ENCODE measurements at regions not wholly inside any gene's neighbourhood (a gene's known extent, or its start where the extent isn't known, plus 50 kb on each side); places are given as distances from the start of the nearest gene placed in this dataset.

DNA sequence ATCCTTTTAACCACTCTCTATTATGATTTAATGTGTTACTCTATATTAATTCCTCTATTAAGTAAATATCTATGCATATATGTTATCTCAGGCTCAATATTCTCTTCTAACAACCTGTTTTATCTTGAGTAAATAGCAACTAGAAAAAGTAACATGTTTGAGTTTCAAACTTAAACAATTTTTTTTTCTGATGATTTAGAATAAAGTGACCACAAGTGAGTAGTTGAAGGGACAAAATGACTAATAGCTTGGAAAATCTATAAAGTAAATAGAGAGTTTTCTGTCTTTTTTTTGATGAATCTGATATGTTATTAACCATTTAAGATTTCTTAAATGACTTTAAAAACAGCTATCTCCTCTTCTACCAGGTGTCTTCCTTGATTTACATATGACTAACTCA lies 483.8 kb downstream of the TFEC start (continued):
- TF ChIP-seq, protein P1, sequence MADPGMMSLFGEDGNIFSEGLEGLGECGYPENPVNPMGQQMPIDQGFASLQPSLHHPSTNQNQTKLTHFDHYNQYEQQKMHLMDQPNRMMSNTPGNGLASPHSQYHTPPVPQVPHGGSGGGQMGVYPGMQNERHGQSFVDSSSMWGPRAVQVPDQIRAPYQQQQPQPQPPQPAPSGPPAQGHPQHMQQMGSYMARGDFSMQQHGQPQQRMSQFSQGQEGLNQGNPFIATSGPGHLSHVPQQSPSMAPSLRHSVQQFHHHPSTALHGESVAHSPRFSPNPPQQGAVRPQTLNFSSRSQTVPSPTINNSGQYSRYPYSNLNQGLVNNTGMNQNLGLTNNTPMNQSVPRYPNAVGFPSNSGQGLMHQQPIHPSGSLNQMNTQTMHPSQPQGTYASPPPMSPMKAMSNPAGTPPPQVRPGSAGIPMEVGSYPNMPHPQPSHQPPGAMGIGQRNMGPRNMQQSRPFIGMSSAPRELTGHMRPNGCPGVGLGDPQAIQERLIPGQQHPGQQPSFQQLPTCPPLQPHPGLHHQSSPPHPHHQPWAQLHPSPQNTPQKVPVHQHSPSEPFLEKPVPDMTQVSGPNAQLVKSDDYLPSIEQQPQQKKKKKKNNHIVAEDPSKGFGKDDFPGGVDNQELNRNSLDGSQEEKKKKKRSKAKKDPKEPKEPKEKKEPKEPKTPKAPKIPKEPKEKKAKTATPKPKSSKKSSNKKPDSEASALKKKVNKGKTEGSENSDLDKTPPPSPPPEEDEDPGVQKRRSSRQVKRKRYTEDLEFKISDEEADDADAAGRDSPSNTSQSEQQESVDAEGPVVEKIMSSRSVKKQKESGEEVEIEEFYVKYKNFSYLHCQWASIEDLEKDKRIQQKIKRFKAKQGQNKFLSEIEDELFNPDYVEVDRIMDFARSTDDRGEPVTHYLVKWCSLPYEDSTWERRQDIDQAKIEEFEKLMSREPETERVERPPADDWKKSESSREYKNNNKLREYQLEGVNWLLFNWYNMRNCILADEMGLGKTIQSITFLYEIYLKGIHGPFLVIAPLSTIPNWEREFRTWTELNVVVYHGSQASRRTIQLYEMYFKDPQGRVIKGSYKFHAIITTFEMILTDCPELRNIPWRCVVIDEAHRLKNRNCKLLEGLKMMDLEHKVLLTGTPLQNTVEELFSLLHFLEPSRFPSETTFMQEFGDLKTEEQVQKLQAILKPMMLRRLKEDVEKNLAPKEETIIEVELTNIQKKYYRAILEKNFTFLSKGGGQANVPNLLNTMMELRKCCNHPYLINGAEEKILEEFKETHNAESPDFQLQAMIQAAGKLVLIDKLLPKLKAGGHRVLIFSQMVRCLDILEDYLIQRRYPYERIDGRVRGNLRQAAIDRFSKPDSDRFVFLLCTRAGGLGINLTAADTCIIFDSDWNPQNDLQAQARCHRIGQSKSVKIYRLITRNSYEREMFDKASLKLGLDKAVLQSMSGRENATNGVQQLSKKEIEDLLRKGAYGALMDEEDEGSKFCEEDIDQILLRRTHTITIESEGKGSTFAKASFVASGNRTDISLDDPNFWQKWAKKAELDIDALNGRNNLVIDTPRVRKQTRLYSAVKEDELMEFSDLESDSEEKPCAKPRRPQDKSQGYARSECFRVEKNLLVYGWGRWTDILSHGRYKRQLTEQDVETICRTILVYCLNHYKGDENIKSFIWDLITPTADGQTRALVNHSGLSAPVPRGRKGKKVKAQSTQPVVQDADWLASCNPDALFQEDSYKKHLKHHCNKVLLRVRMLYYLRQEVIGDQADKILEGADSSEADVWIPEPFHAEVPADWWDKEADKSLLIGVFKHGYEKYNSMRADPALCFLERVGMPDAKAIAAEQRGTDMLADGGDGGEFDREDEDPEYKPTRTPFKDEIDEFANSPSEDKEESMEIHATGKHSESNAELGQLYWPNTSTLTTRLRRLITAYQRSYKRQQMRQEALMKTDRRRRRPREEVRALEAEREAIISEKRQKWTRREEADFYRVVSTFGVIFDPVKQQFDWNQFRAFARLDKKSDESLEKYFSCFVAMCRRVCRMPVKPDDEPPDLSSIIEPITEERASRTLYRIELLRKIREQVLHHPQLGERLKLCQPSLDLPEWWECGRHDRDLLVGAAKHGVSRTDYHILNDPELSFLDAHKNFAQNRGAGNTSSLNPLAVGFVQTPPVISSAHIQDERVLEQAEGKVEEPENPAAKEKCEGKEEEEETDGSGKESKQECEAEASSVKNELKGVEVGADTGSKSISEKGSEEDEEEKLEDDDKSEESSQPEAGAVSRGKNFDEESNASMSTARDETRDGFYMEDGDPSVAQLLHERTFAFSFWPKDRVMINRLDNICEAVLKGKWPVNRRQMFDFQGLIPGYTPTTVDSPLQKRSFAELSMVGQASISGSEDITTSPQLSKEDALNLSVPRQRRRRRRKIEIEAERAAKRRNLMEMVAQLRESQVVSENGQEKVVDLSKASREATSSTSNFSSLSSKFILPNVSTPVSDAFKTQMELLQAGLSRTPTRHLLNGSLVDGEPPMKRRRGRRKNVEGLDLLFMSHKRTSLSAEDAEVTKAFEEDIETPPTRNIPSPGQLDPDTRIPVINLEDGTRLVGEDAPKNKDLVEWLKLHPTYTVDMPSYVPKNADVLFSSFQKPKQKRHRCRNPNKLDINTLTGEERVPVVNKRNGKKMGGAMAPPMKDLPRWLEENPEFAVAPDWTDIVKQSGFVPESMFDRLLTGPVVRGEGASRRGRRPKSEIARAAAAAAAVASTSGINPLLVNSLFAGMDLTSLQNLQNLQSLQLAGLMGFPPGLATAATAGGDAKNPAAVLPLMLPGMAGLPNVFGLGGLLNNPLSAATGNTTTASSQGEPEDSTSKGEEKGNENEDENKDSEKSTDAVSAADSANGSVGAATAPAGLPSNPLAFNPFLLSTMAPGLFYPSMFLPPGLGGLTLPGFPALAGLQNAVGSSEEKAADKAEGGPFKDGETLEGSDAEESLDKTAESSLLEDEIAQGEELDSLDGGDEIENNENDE (IDR thresholded peaks at IDR 0.05; ENCODE audit: insufficient replicate concordance, low read length), result no peak
- TF ChIP-seq POLR2A (IDR thresholded peaks at IDR 0.05; ENCODE audit: control extremely low read depth in 1 of 2, low read depth in 2 of 2, low read length in 2 of 2) (no peak), FOSL1 (IDR thresholded peaks at IDR 0.05; ENCODE audit: insufficient read depth, low read depth, low read length) (no peak), BCL11A (IDR thresholded peaks at IDR 0.05; ENCODE audit: low read depth in 2 of 2, low read length in 2 of 2) (no peak)
